Limb (tissue), 2 donors: ENCODE measurements at regions not wholly inside any gene's neighbourhood (a gene's known extent, or its start where the extent isn't known, plus 50 kb on each side); places are given as distances from the start of the nearest gene placed in this dataset.
"Not testable (repeated sequence)": the region's sequence is repeated elsewhere in the genome, so short reads cannot be mapped to it uniquely, and the experiment has no call there.

Experiments used
- DNase-seq, 2 donors: peaks; one replicate each; pipeline ENCODE4 v3.0.0-alpha.2; 2016; ENCODE audit errors: extremely low spot score in 2 of 2

- DNase-seq, result no peak
Measured at GRCh38 chr1:45258059-45258650, 51.8 kb upstream of the ZSWIM5 start.

GRCh38 chr1:45259053-45259452 lies 52.6 kb upstream of the ZSWIM5 start:
- DNase-seq, result no peak

- DNase-seq, result no peak
Measured at GRCh38 chr1:45260244-45260643, 53.8 kb upstream of the ZSWIM5 start.

- no peak for DNase-seq
Measured at GRCh38 chr1:45263132-45263531, 56.7 kb upstream of the ZSWIM5 start.

GRCh38 chr1:45265244-45265643 lies 58.8 kb upstream of the ZSWIM5 start:
- no peak for DNase-seq

GRCh38 chr1:45266151-45266801 lies 59.9 kb upstream of the ZSWIM5 start:
- peak in 1 of 2 donors; percentile 26 for DNase-seq

GRCh38 chr1:45268310-45268709 lies 58.4 kb upstream of the HPDL start:
- not testable (repeated sequence) for DNase-seq

- DNase-seq, result not testable (repeated sequence)
Measured at GRCh38 chr1:45272267-45272666, 54.4 kb upstream of the HPDL start.

GRCh38 chr1:45272913-45273371 lies 53.8 kb upstream of the HPDL start:
- no peak for DNase-seq

GRCh38 chr1:45275054-45275453 lies 51.6 kb upstream of the HPDL start:
- no peak for DNase-seq
